Psoas muscle (tissue), 7 donors: ENCODE measurements at regions not wholly inside any gene's neighbourhood (a gene's known extent, or its start where the extent isn't known, plus 50 kb on each side); places are given as distances from the start of the nearest gene placed in this dataset.

ENCODE experiments used
- ATAC-seq, 4 donors: fragments of 200-7000 bp; cut with Tn5 transposase; one replicate each; pipeline ENCODE4 v1.9.1; 2020; ENCODE audit warnings: moderate library complexity in 3 of 4, mild to moderate bottlenecking in 2 of 4
- DNase-seq, 2 donors: peaks; one replicate each; pipeline ENCODE4 v3.0.0-alpha.2; 2020
- H3K27ac ChIP-seq: fragments of 200-600 bp; one replicate; pipeline ENCODE4 v1.8.0; 2022
- H3K27me3 ChIP-seq, 3 donors: fragments of 200-600 bp in 1 of 3; one replicate each; pipeline versions ENCODE4 v1.6.1 to v1.8.0; 2013 to 2022; ENCODE audit warnings: low read length in 2 of 3, mild to moderate bottlenecking in 2 of 3, moderate library complexity in 1 of 3; ENCODE audit not compliant: insufficient read depth in 3 of 3
- H3K36me3 ChIP-seq, 2 donors: fragments of 200-600 bp in 1 of 2; one replicate each; pipeline versions ENCODE4 v1.6.1 to v1.8.0; 2013 to 2022; ENCODE audit warnings: low read depth in 1 of 2, mild to moderate bottlenecking in 1 of 2, moderate library complexity in 1 of 2; ENCODE audit not compliant: insufficient read depth in 1 of 2
- H3K4me1 ChIP-seq: fragments of 200-600 bp; one replicate; pipeline ENCODE4 v1.8.0; 2022
- H3K4me3 ChIP-seq: fragments of 200-600 bp; one replicate; pipeline ENCODE4 v1.8.0; 2022; ENCODE audit warnings: mild to moderate bottlenecking
- H3K9me3 ChIP-seq: fragments of 200-600 bp; one replicate; pipeline ENCODE4 v1.8.0; 2022
- CTCF ChIP-seq: fragments of 200-600 bp; IDR thresholded peaks from one replicate; pipeline ENCODE4 v1.8.0; 2022; ENCODE audit warnings: antibody characterized with exemption
- WGBS, 3 donors: extraction: QIAGEN DNeasy Blood & Tissue Kit; methylation state at CpG; one replicate each; pipeline versions ENCODE4 v1.1.6 to v1.1.7; 2013; 5-methylcytosine and 5-hydroxymethylcytosine counted together
- intact Hi-C, 2 donors: fragments of 100-400 bp; cut with DNase I; formaldehyde crosslinking; loops; one replicate each; pipeline versions ENCODE4 v1.11.0 to v1.14.2; 2022
- donor health status: healthy with polysubstance abuse.
- donor health status: DM: no; HTN: no; CAD: no; lungs with moderate emphysema.
- donor health status: Bipolar disorder and iron deficiency.
- donor health status: healthy.
- donor health status: DM: yes; HTN: yes; CAD: no.
- donor health status: DM: no; HTN: no; CAD: no.
- donor health status: DM: yes; HTN: yes; CAD: no.

GRCh38 chr17:77466140-77466539 is 325.4 kb downstream of the SEC14L1 start:
- Histone ChIP-seq H3K27me3 (no peaks in the 10 kb centered on the region), H3K9me3 (no peaks in the 10 kb centered on the region), H3K4me3 (no peak overlapping the region), H3K4me1 (peaks cover 28% of the 10 kb centered on the region), H3K27ac (peak overlapping the region; percentile 55), H3K36me3 (no peaks in the 10 kb centered on the region)
- DNase-seq = no peak
- peak in 1 of 4 donors; percentile 9 for ATAC-seq
- WGBS, 3 donors = 67 to 77% (median 71%) methylated on average over 13 of the region's 13 CpGs
- intact Hi-C loops = no loop called here
- TF ChIP-seq CTCF = no peak

- 68 to 77% (median 70%) methylated on average over 24 of the region's 24 CpGs for WGBS, 3 donors
- Histone ChIP-seq H3K9me3 (no peaks in the 10 kb centered on the region), H3K4me3 (no peak overlapping the region), H3K36me3 (no peaks in the 10 kb centered on the region), H3K27ac (peak overlapping the region; percentile 55), H3K27me3 (no peaks in the 10 kb centered on the region), H3K4me1 (peaks cover 29% of the 10 kb centered on the region)
- intact Hi-C loops = no loop called here
- TF ChIP-seq CTCF = no peak
- ATAC-seq = peak in 1 of 4 donors; percentile 23
- peak in 1 of 2 donors; percentile 52 for DNase-seq
Measured at GRCh38 chr17:77466596-77467223, 325.9 kb downstream of the SEC14L1 start.

- Histone ChIP-seq H3K9me3 (no peaks in the 10 kb centered on the region), H3K4me3 (no peak overlapping the region), H3K36me3 (no peaks in the 10 kb centered on the region), H3K4me1 (peaks cover 32% of the 10 kb centered on the region), H3K27me3 (no peaks in the 10 kb centered on the region), H3K27ac (peak overlapping the region; percentile 55)
- 78 to 83% (median 79%) methylated on average over 25 of the region's 25 CpGs for WGBS, 3 donors
- intact Hi-C loops = no loop called here
- ATAC-seq = no peak
- TF ChIP-seq CTCF = no peak
- peak in 1 of 2 donors; percentile 38 for DNase-seq
Measured at GRCh38 chr17:77467521-77467920, 326.8 kb downstream of the SEC14L1 start.

GRCh38 chr17:77468897-77469296 is 328.1 kb downstream of the SEC14L1 start:
- Histone ChIP-seq H3K27ac (no peak overlapping the region), H3K9me3 (no peaks in the 10 kb centered on the region), H3K4me1 (peaks cover 40% of the 10 kb centered on the region), H3K4me3 (no peak overlapping the region), H3K36me3 (no peaks in the 10 kb centered on the region), H3K27me3 (no peaks in the 10 kb centered on the region)
- no peak for TF ChIP-seq CTCF
- intact Hi-C loops = no loop called here
- ATAC-seq = no peak
- 95 to 99% (median 96%) methylated on average over 7 of the region's 7 CpGs for WGBS, 3 donors
- peak in 1 of 2 donors; percentile 25 for DNase-seq

- DNase-seq = no peak
- H3K27me3 ChIP-seq = no peaks in the 10 kb centered on the region
- no peak for TF ChIP-seq CTCF
- peaks cover 47% of the 10 kb centered on the region for H3K4me1 ChIP-seq
- WGBS, 3 donors = 97 to 99% (median 98%) methylated on average over 3 of the region's 3 CpGs
- no peaks in the 10 kb centered on the region for H3K9me3 ChIP-seq
- no peak for ATAC-seq
- no peaks in the 10 kb centered on the region for H3K36me3 ChIP-seq
- intact Hi-C loops = loop anchor here in 1 of 2 donors (5.0 kb wide), 1 partner anchor 33 kb away; no protein-coding TSS in a partner anchor
- no peak overlapping the region for H3K27ac ChIP-seq
- H3K4me3 ChIP-seq = no peak overlapping the region
Measured at GRCh38 chr17:77470330-77470786, 329.6 kb downstream of the SEC14L1 start.
